GM21529 (cell line): ENCODE measurements at regions not wholly inside any gene's neighbourhood (a gene's known extent, or its start where the extent isn't known, plus 50 kb on each side); places are given as distances from the start of the nearest gene placed in this dataset.
"Not testable (repeated sequence)": the region's sequence is repeated elsewhere in the genome, so short reads cannot be mapped to it uniquely, and the experiment has no call there.

Experiments
- ATAC-seq: cut with Tn5 transposase; IDR thresholded peaks from one replicate; pipeline ENCODE4 v1.9.1; 2021; ENCODE audit not compliant: unreplicated experiment

DNA sequence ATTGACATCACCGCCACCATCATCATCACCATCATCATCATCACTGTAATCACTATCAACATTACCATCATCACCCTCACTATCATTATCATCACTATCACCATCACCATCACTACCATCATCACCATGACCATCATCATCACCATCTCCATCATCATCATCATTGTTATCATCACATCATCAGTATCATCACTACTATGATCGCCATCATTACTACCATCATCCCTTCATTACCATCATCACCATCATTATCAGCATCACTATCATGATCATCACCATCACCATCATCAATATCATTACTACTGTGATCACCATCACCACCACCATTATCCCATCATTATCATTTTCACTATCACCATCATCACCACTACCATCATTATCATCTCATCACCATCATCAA lies 368.3 kb downstream of the SEC14L1 start:
- ATAC-seq: no peak

DNA sequence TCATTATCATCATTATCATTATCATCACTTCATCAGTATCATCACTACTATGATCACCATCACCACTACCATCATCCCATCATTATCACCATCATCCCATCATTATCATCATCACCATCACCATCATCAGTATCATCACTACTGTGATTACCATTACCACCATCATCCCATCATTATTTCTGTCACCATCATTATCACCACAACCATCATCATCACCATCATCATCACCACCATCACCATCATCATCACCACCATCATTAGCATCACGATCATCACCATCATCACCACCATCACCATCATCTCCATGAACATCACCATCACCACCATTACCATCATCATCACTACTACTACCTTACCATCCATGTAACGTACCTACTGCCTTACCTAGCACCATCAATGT lies 368.8 kb downstream of the SEC14L1 start:
- ATAC-seq: no peak

DNA sequence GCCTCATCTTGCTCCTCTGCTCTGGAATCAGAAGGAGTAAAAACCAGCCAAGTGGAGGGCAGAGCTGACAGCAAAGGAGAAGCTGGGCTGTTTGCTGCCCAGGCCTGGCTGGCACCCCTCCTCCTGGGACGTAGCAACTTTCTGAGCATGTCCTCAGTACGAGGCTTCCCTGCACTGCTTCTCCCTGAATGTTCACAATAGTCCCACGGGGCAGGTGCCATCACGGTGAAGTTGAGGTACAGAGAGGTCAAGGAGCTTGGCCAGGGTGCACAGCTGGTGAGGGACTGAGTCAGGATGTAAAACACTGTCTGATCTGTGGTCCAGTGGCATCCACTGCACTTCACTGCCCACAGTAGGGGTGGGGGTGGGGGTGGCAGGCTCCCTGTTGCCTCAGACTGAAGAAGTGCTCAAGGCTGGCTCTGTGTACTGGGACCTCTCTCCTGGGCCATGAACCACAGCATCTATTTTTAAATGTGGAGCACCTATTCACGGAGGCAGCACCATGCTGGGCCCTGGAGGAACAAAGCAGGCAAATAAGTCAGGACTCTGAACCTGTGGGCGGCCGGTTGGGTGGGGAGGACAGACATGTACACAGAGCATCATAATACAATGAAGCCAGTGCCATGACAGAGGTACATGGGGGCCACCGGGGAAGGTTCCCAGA lies 369.5 kb downstream of the SEC14L1 start:
- no peak for ATAC-seq

DNA sequence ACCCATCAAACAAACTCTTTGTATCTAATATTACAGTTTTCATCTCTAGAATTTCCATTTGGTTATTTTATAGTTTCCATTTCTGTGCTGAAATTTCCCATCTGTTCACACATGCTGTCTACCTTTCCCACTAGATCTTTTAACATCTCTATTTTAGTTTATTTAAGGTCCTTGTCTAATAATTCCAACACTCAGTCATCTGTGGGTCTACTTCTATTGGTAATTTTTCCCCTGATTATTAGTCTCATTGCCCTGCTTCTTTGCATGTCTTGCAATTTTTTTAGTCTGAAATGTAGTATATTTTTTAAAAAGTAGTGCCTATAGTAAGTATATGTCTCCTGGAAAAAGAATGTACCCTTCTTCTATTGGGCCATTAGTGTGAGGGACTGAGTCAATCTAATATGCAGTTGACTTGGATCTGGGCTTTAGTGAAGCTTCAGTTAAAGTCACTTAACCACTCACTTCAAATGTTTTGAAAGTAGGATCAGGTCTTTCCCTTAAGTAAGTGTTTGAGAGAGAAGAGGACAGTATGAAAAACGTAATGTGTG lies 370.8 kb downstream of the SEC14L1 start:
- ATAC-seq: no peak

DNA sequence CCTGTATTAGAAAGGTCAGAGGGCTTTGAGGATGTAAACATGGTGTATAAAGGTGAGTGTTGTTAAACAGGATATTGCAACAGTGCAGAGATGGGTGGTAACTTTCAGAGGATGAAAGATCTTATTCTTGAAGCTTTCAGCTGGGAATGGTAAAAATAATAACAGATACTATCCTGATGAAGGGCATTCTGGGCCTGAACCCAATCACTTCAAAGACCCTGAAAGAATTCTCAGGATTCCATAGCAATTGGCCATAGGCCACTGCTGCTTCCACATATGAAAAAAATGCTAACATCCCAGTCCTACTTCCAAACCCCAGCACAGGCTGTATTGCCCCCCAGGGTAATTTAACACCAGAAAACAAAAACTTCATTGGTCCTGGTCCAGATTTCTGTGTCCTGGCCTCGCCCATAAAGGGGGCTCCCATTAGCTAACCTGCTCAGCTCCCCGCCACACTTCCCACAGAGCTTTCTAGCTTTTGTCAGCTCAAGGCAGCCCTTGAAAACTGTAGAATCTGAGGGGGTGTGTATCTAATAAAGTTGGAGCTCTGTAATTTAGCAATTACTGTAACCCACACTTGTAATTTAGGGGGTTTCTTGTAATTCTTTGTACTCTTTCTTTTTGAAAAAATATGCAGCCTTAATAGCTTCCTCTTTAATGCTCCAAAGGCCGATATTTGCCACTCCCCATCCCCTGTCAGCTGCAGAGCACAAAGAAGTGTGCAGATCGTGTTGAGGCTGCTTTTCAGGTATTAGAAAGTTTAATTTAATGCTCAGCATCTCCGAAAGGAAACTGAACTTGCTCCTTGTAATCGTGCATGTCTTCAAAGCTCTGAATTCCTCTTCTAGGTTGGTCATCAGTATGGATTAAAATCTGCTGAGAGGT lies 371.5 kb downstream of the SEC14L1 start:
- ATAC-seq: no peak

DNA sequence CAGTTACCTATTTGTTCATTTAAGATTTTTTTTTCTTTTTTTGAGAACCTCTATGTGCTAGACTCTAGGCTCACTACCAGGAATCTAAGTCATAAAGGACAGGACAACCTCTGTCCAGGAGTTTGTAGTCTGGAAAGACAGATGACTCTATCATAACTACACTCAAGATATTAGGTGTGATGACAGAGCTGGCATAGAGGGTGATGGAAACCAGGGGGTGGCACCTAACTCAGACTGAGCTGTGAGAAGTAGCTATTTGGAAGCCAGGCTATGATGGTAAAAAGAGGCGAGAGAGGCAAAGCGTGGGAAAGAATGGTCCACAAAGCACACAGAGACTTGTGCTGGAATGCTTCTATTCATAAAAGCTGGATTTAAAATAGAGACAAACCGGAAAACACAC lies 372.3 kb downstream of the SEC14L1 start:
- no peak for ATAC-seq

DNA sequence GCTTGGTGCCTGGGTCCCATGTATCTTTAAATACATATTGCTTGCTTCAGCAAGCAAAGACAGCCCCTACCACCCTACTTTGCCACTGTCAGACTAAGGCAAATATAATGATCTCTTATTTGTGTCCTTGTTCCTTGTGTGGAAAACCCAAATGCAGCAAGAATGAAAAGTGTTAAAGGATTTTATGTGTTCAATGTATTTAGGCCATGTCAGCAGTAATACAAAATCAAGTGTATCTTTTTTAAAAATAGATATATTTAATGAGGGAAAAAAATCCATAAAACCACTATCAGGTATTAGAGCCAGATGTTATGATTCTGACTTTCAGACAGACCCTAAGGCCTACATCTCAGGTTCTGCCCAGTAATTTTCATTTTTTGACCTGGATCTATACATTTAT lies 374.5 kb downstream of the SEC14L1 start:
- ATAC-seq: no peak

DNA sequence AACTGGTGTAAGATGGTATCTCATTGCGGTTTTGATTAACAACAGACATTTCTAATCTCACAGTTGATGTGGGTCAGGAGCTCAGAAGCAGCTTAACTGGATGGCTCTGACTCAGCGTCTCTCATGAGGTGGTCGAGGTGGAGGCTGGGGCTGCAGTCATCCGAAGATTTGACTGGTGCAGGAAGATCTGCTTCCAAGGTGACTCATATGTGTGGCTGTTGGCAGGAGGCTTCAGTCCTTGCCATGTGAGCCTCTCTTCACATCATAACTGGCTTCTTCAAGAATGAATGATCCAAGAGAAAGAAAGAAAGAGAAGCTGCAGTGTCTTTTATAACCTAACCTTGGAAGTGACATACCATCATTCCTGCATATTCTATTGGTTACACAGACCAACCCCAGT lies 376.1 kb downstream of the SEC14L1 start:
- ATAC-seq: no peak

DNA sequence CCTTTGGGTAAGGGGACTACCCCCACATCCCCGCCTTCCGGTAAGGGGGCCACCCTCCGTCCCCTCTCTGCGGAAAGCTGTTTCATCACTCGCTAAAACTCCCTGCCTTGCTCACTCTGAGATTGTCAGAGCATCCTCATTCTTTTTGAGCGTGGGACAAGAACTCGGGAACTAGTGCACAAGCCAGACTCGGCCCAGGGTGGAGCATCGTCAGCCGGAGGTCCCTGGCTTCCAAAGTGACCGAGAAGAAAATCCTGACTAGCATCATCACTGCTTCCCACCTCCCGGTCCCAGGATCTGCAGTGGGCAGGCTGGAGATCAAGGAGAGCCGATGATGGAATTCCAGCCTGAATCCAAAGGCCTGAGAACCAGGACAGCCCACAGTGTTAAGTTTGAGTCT lies 380.3 kb downstream of the SEC14L1 start:
- no peak for ATAC-seq

DNA sequence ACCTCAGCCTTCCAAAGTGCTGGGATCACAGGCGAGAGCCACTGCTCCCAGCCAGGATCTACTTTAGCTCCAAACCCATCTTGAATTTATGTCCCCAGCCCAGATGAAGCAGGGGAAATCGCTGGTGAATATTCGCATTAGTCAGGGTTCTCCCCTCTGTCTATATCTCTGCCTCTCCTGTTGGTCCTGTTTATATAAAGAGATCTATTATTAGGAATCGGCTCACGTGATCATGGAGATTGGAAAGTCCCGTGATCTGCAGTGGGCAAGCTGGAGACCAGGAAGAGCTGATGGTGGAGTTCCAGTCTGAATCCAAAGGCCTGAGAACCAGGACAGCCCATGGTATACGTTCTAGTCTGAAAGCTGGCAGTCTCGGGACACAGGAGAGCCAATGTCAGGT lies 382.8 kb downstream of the SEC14L1 start:
- no peak for ATAC-seq

DNA sequence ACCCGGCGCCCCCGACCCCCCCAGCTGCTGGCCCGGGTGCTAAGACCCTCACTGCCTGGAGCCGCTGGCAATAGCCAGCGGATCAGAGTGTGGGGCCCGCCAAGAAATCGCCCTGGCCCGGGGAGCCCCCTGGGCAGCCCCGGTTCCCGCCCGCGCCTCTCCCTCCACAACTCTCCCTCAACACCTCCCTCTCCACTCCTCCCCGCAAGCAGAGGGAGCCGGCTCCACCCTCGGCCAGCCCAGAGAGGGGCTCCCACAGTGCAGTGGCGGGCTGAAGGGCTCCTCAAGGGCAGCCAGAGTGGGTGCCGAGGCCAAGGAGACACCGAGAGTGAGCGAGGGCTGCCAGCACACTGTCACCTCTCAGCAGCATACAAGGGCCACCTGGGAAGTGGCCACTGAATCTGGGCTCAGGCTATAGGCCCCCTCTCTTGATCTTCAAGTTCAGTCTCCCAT lies 385.5 kb downstream of the SEC14L1 start:
- no peak for ATAC-seq

DNA sequence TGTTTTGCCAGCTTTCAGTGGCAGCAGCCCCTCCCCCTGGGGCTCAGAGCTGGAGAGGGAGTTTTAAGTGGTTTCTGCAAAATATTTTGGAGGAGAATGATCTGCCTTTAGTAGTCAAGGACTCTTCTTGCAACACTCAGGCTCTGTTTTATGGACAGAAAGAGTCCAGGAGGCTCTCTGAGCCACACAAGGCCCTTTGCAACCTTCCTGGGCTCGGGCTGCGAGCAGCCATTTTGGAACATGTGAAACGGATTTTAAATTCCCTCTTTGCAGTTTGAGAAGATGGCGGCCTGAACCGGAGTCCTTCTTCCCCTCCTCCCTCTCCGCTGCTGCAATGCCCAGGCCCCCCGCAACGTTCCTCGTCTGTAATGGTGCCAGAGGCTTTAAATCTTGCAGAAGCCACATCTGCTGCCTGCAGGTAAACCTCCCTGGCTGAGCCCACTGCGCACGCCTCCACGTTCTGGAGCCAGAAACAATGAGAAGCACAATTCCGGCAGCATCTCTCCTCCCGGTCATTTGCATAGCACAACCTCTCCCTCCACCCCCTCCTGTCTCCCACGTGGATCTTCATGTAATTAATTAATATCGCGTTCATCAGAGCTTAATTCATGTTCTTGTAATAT lies 386.1 kb downstream of the SEC14L1 start:
- no peak for ATAC-seq

DNA sequence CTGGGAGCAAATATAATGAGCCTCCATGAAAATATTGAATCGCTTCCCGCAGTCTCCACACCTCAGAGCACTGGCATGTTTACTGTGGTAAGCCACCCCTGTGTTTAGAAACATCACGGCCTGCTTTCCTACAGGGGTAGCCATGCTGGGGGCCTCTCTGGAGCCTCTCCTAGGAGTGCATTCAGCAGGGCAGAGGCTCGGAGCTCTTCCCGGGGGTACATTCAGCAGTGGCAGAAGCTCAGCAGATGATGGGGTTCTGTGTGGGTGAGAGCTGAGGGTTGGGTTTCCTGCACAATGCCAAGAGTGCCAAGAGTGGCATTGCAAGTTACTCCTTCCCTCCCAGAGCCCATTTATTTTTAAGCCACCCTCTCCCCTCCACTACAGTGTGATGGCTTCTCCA lies 386.6 kb downstream of the SEC14L1 start:
- no peak for ATAC-seq

DNA sequence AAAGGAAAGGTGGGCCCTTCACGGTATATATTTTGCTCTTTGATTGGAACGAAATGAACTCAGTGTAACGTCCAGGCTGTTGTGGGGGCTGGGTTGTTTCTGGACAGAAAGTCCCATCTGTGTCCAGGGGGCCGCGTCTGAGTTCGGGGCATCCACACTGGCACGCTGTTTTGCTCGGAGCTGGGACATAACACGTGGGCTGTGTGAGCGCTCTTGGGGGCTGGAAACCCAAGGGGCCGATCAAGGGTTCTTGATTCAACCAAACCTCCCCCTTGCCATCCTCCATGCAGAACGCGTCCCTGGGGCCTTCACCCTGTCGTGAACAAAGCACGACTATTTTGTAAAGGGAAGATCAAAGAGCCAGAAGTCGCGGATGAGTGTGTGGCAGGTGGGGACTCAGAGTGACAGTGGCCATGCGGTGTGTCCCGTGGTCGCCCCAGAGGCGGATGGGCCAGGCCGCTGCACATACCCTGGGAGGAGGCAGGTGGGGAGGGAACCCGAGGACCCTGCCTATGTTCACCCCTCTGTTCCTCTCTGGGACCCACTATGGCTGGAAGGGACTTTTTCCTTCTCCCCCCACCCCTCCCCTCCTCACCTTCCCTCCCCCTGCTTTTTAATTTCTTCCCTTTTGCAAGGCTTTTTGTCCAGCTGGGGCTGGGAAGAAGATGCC lies 387.2 kb downstream of the SEC14L1 start:
- no peak for ATAC-seq

DNA sequence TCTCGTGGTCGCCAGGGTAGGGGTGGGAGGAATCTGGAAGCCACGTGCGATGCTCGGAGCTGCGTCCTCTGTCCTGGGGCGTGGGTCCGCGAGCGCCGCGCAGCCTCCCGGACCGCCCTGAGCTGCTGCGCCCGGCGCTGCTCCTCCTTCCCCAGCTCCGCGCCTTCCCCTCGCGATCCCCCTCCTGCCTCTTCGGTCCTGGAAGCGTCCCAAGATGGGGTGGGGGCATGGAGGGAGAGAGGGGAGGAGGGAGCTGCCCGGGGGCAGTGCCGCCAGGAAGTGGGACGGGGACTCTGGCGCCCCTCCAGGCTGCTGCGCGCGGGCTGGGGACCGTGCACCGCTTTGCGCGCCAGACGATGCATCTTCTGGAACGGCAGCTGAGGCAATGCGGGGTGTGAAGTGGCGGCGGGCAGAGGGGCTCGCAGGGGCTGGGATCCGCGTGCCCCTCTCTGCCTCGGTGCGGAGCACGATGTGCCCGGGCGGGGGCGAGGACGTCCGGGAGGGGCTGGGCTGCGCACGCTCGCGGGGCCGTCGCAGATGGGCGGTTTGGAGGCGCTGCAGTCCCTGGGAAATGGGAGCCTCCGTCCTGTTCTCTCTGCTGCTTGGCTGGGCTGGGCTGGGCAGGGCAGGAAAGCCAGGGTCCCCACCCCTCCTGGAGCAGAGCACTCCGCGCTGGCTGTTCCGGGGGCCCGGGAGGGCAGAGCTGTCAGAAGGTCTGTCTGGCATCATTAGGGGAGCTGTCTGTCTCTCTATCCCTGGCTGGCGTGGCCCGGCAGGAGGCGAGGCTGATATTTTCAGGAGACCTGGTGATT lies 388.0 kb downstream of the SEC14L1 start:
- ATAC-seq: no peak

DNA sequence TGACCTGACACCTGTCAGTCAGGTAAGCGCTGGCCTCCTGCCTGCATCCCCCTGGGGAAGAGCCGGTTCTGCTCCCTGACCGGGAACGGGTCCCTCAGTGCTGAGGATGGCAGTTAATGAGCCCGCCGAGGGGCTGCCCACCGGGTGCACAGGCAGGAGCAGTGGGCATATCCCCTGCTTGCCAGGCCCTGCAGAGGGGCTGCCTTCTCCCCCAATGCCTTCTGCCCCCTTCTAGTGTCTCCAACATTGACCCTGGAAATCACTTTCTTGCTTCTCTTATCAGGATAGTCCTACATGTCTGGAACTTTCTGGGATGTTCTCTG lies 388.5 kb downstream of the SEC14L1 start:
- ATAC-seq: no peak

DNA sequence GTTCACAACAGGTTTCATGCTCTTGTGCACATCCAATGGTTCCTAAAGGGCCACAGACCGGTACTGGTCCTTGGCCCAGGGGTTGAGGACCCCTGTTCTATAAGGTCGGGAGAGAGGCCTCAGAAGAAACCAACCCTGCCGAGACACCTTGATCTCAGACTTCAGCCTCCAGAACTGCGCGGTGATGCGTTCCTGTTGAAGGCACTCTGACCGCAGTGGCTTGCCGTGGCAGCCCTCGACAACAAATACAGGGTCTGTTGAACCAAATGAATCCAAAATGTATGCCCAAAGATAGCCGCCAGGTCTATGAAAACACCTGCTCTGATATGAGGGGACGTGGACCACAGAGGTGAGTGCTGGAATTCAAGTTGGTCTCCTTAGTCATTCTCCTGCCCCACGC lies 389.8 kb downstream of the SEC14L1 start:
- ATAC-seq: no peak

DNA sequence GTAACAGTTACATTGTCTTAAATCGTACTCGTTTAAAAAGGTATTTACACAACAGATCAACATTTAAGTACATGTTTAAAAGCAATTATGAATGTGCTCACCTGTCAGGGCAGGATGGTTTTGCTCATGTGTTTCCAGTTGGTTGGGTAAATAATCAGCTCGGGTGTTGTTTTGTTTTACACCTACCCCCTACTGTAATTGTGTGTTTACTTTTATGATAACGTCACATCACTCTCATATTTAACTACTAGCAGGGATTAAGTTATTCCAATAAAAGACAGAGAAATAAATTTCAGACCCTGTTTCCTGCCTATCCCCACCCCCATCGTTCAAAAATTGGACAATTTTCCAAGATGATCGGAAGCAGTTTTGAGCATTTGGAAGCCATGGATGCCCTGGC lies 390.2 kb downstream of the SEC14L1 start:
- ATAC-seq: no peak

DNA sequence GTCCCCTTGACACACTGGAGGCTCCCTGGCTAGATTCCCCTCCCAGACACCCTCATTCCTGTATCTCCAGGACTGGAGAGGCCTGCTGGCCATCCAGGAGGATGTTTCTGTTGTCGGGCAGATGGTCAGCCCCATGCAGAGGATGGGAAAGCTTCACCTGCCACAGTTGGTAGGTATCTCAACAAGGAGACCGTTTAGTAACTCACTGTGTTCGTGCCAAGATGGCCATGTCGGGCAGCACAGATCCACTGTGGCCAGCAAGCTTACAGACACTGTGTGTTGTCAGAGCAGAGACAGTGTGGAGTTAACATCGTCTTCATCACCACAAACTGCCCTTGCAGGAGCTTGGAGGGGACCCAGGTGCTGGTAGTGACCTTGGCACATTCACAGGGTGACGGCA lies 390.9 kb downstream of the SEC14L1 start:
- no peak for ATAC-seq

DNA sequence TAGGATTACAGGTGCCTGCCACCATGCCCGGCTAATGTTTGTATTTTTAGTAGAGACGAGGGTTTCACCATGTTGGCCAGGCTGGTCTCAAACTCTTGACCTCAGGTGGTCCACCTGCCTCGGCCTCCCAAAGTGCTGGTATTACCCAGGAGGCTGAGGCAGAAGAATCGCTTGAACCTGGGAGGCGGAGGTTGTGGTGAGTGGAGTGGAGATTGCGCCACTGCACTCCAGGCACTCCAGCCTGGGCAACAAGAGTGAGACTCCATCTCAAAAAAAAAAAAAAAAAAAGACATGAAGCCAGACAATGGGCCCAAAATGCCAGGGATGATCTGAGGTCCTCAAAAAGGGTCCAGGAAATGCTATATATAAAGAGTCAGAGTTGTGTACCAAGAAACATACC lies 392.9 kb downstream of the SEC14L1 start:
- not testable (repeated sequence) for ATAC-seq

DNA sequence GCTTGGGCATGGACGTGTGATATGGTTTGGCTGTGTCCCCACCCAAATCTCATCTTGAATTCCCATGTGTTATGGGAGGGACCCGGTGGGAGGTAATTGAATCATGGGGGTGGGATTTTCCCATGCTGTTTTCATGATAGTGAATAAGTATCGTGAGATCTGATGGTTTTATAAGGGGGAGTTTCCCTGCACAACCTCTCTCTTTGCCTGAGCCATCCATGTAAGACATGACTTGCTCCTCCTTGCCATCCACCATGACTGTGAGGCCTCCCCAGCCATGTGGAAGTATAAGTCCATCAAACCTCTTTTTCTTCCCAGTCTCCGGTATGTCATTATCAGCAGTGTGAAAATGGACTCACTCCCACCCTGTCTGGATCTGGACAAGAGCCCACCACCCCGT lies 393.4 kb downstream of the SEC14L1 start:
- ATAC-seq: no peak
